ENCODE measurements at regions not wholly inside any gene's neighbourhood (a gene's known extent, or its start where the extent isn't known, plus 50 kb on each side); places are given as distances from the start of the nearest gene placed in this dataset.

DNA sequence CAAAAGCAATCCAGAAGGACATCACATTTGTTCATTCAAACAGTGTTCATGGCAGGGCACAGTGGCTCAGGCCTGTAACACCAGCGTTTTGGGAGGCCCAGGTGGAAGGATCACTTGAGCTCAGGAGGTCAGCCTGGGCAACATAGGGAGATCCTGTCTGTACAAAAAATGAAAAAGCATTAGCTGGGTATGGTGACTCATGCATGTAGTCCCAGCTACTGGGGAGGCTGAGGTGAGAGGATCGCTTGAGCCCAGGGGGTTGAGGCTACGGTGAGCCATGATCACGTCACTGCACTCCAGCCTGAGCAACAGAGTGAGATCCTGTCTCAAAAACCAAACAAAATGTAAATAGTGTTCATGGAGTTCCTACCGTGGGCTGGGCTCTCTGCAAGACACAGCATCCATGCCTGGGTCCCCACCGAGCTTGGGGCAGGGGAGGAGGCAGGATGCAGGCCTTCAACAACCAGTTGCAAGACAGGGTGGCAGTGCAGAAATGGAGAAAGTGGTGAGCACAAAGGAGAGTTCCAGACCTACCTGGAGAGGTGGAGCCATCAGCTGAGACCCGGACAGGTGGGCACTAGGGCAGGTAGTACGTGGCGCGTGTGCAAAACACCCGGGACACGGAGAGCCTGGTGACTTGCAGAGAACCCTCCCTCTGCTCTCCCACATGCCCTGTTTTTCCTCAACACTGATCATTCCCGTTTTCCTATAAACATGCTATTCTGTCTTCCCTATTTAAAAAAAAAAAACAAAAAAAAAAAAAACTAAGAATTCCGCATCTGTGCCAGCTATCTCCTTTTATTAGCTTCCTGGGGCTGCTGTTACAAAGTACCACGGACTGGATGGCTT, 138.9 kb downstream of the TOMM20 start:
- H3K4me3 ChIP-seq (ENCODE audit: low read length): no peak overlapping the region
- no peak for DNase-seq (ENCODE audit: low read depth)
- TF ChIP-seq, protein P1, sequence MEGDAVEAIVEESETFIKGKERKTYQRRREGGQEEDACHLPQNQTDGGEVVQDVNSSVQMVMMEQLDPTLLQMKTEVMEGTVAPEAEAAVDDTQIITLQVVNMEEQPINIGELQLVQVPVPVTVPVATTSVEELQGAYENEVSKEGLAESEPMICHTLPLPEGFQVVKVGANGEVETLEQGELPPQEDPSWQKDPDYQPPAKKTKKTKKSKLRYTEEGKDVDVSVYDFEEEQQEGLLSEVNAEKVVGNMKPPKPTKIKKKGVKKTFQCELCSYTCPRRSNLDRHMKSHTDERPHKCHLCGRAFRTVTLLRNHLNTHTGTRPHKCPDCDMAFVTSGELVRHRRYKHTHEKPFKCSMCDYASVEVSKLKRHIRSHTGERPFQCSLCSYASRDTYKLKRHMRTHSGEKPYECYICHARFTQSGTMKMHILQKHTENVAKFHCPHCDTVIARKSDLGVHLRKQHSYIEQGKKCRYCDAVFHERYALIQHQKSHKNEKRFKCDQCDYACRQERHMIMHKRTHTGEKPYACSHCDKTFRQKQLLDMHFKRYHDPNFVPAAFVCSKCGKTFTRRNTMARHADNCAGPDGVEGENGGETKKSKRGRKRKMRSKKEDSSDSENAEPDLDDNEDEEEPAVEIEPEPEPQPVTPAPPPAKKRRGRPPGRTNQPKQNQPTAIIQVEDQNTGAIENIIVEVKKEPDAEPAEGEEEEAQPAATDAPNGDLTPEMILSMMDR (conservative IDR thresholded peaks at IDR 0.05; ENCODE audit: low read depth, low read length): no peak

DNA sequence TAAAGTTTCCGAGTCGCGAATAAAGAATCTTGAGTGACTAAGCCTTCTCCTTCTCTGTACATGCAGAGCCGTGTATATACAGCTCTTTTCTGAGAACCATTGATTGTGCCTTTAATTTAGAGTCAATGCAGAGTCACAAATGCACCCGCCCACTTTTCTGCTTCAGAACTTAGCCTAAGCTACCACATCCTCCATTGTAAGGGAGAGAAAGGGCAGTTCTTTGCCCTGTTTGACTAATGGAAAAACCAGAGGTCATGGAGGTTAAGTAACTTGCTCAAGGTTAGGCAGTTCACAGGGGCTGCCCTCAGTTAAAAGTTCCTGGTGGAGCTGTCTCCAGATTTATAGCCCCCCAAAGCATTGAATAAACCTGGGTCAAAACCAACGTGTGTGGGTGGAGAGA, 139.6 kb downstream of the TOMM20 start:
- DNase-seq (ENCODE audit: low read depth): no peak
- TF ChIP-seq, protein P1 (conservative IDR thresholded peaks at IDR 0.05; ENCODE audit: low read depth, low read length): no peak
- no peak overlapping the region for H3K4me3 ChIP-seq (ENCODE audit: low read length)

DNA sequence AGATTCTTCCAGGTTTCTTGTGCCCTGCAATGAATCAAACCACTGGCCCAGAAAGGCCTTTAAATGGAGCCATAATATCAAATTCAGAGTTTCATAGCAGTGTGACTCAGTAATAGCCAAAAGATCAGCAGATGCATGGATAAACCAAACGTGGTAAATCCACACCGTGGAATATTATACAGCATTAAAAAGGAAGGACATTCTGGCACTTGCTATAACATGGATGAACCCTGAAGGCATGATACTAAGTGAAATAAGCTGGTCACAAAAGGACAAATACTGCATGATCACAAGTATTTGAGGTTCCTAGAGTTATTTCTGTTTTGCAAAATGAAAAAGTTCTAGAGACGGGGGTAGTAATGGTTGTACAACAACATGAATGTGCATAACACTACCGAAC, 140.1 kb downstream of the TOMM20 start:
- no peak overlapping the region for H3K4me3 ChIP-seq (ENCODE audit: low read length)
- no peak for DNase-seq (ENCODE audit: low read depth)
- TF ChIP-seq, protein P1 (conservative IDR thresholded peaks at IDR 0.05; ENCODE audit: low read depth, low read length): no peak

DNA sequence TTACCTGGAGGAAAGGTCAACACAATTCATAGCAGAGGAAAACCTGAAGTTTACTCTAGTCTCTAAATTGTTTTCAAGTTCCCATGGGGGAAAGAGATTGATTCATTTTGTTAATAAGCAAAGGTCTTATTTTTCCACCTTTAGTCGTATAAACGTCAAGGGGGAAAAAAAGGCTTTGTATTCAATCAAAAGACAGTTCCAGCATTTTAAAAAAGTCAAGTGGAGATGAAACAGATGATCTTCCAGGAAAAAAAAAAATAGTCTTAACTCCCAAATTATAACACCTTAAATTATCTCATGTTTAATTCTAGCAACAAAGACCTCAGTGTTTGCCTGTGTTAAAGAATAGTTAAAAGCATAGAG, 140.5 kb downstream of the TOMM20 start:
- no peak overlapping the region for H3K4me3 ChIP-seq (ENCODE audit: low read length)
- DNase-seq (ENCODE audit: low read depth): no peak
- TF ChIP-seq, protein P1 (conservative IDR thresholded peaks at IDR 0.05; ENCODE audit: low read depth, low read length): no peak

DNA sequence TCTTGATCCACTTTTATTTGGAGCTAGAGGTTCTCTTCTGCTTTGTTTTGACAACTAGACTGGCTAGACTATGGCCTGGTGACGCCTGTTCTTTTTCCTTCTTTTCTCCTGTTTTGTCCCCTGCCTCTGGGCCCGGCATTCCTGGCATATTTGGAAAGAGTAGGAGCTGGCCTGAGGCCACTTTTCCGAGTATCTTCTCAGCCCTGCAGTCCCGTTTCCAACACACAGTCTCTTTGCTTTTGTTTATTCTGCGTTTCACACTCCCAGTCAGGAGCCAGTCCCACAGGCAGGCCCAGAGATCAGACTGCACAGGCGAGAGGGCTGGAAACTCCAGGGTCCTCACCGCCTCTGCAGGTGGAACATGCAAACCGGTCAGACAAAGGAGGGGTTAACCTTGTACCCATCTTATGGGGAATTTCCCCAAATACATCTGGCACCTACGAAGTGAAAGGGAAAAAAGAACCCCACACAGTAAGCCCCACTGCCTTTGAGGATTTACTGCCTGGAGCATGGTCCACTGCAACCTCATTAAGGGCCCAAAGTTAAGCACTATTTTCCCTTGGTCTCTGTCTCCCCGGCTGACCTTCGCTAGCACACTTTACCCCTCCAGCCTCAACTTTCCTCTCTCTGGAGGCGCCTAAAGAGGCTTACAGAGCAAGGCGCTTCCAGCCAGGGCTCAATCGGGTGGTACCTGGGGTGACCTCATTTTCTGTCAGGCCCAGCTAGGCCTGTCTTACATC, 141.1 kb downstream of the TOMM20 start:
- H3K4me3 ChIP-seq (ENCODE audit: low read length): no peak overlapping the region
- DNase-seq (ENCODE audit: low read depth): peak; percentile 93
- TF ChIP-seq, protein P1 (conservative IDR thresholded peaks at IDR 0.05; ENCODE audit: low read depth, low read length): no peak

DNA sequence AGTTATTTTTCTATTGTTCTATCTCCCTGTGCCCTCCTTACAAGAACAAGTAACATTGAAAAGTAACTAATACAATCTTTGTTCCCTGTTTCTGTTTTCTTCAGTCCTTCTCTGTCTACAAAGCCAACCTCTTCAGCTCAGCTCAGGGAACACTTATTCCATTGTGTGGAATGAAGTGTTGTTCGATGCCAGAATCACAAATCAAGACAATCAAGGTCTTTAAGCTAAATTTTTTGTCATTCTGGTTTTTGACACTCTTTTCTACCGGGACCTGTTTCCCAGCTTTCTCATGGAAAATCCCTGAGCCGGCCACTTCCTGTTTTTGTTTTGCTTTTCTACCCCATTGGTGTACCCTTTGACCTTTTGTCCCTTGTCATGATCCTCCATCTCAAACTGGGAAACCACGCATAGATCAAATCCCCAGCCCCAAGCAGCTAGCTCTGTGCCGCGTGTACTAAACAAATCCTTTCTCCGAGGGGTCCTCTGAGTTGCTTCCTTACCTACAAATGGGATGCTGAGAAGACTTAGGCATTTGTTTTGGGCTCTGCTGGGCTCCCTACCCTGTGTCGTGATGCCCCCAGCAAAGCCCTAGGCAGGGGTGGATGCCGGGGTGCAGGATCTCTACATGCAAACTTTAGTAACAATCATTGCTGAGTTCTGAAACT, 141.8 kb downstream of the TOMM20 start:
- DNase-seq (ENCODE audit: low read depth): peak; percentile 42
- TF ChIP-seq, protein P1 (conservative IDR thresholded peaks at IDR 0.05; ENCODE audit: low read depth, low read length): no peak
- no peak overlapping the region for H3K4me3 ChIP-seq (ENCODE audit: low read length)

All from retinal pigment epithelial cell (primary cell).